Spinal cord (tissue), 10 donors: ENCODE measurements at regions not wholly inside any gene's neighbourhood (a gene's known extent, or its start where the extent isn't known, plus 50 kb on each side); places are given as distances from the start of the nearest gene placed in this dataset. TPM values are rescaled to one million over a fixed set of nuclear protein-coding genes. Genes with fewer than 3 reads are reported as not detected.

Source experiments
- DNase-seq, 6 donors: peaks; one replicate each; pipeline versions ENCODE4 v3.0.0 to v3.0.0-alpha.2; 2013 to 2015; ENCODE audit warnings: low spot score in 6 of 6, low read depth in 4 of 6
- H3K27ac ChIP-seq: one replicate; pipeline ENCODE4 v1.5.1; 2013; ENCODE audit warnings: low read depth, low read length, control low read depth
- H3K27me3 ChIP-seq: one replicate; pipeline ENCODE4 v1.6.1; 2013; ENCODE audit warnings: low read length; ENCODE audit not compliant: control insufficient read depth, insufficient read depth
- H3K36me3 ChIP-seq: one replicate; pipeline ENCODE4 v1.6.1; 2013; ENCODE audit warnings: low read length; ENCODE audit not compliant: control insufficient read depth, insufficient read depth
- H3K4me1 ChIP-seq: one replicate; pipeline ENCODE4 v1.6.1; 2013; ENCODE audit warnings: low read length; ENCODE audit not compliant: control insufficient read depth, insufficient read depth
- H3K4me3 ChIP-seq: one replicate; pipeline ENCODE4 v1.5.1; 2013; ENCODE audit warnings: low read depth, low read length, control low read depth
- H3K9me3 ChIP-seq: one replicate; pipeline ENCODE4 v1.6.1; 2013; ENCODE audit warnings: low read length; ENCODE audit not compliant: control insufficient read depth, insufficient read depth
- WGBS: methylation state at CpG from one replicate; pipeline ENCODE4 v1.1.5; 2013; ENCODE audit warnings: missing lambda C conversion rate; ENCODE audit not compliant: insufficient coverage; 5-methylcytosine and 5-hydroxymethylcytosine counted together
- small RNA-seq: library from RNA; depleted of rRNA; stranded (forward); fragments of <200 nt; gene quantifications from one replicate; pipeline ENCODE3, GENCODE V24; 2014; ENCODE audit warnings: low replicate concordance
- donor health status: healthy.

DNA sequence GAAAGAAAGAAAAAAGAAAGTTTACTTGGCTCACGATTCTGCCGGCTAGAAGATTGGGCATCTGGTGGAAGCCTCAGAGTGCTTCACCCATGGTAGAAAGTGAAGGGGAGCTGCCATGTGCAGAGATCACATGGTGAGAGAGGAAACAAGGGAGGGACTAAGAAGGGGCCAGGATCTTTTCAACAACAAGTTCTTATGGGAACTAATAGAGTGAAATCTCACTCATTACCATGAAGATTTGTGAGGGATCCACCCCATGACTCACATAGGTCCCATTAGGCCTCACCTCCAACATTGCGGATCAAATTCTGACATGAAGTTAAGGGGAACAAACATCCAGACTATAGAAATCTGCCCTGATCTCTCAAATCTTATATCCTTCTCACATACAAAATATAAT lies 61.3 kb upstream of the UGT8 start:
- Histone ChIP-seq H3K27me3 (no peaks in the 10 kb centered on the region), H3K9me3 (no peaks in the 10 kb centered on the region), H3K4me1 (no peaks in the 10 kb centered on the region), H3K36me3 (no peaks in the 10 kb centered on the region), H3K27ac (no peak overlapping the region), H3K4me3 (no peak overlapping the region)
- no peak for DNase-seq
- 97% methylated on average over 3 of the region's 3 CpGs for WGBS

- Histone ChIP-seq H3K9me3 (no peaks in the 10 kb centered on the region), H3K4me3 (no peak overlapping the region), H3K27ac (no peak overlapping the region), H3K4me1 (no peaks in the 10 kb centered on the region), H3K27me3 (no peaks in the 10 kb centered on the region), H3K36me3 (no peaks in the 10 kb centered on the region)
- WGBS, result 100% methylated on average over 4 of the region's 5 CpGs
- no peak for DNase-seq
Observed at GRCh38 chr4:114538012-114538617, 60.5 kb upstream of the UGT8 start.

- Histone ChIP-seq H3K9me3 (no peaks in the 10 kb centered on the region), H3K27ac (no peak overlapping the region), H3K4me3 (no peak overlapping the region), H3K4me1 (no peaks in the 10 kb centered on the region), H3K36me3 (no peaks in the 10 kb centered on the region), H3K27me3 (no peaks in the 10 kb centered on the region)
- DNase-seq, result no peak
Observed at GRCh38 chr4:114539985-114540384, 58.6 kb upstream of the UGT8 start.

- H3K9me3 ChIP-seq, result peaks cover 2% of the 10 kb centered on the region
- no CpG with 5 or more reads among the region's 2 CpGs for WGBS
- H3K27me3 ChIP-seq, result no peaks in the 10 kb centered on the region
Observed at GRCh38 chr4:114547340-114548134, 51.1 kb upstream of the UGT8 start.

More at GRCh38 chr4:114547340-114548134, 51.1 kb upstream of the UGT8 start:
- Histone ChIP-seq H3K4me3 (no peak overlapping the region), H3K36me3 (no peaks in the 10 kb centered on the region), H3K4me1 (no peaks in the 10 kb centered on the region), H3K27ac (no peak overlapping the region)
- DNase-seq, result no peak

Small RNA genes lying in the stretch of these regions (small RNA-seq; reads per million reads assigned to genes)
- not detected for gene AC093815.1
